ENCODE measurements at regions not wholly inside any gene's neighbourhood (a gene's known extent, or its start where the extent isn't known, plus 50 kb on each side); places are given as distances from the start of the nearest gene placed in this dataset.

DNA sequence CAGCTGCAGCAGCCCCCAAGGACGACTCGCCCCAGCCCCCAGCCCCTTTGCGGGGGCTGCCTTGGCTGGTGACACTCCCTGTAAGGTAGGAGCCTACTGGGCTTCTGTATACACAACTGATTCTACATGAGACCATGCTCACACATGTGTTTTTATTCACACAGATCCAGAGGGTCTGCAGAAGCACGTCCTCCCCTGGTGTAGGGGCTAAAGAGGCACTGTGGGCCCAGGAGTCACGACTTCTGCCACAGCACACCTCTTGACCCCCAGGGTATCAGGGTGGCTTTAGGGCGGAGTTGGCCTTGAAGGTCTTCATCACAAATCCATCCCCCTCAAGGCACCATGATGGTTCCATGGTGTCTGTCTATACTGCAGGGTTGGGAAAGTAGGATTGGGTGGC is 931.2 kb downstream of the TBC1D22A start:
- H3K4me3 ChIP-seq (ENCODE audit: low read length in 2 of 2), result no peak overlapping the region
- H3K27ac ChIP-seq (ENCODE audit: low read length), result no peak overlapping the region
- no peak overlapping the region for H3K9ac ChIP-seq (ENCODE audit: low read length in 2 of 2)
- H3K9me3 ChIP-seq (ENCODE audit: control insufficient read depth in 2 of 2, low read length in 2 of 2), result no peaks in the 10 kb centered on the region
- H3K27me3 ChIP-seq (ENCODE audit: control insufficient read depth in 1 of 2, insufficient read depth in 2 of 2, low read length in 2 of 2), result no peaks in the 10 kb centered on the region
- H3K36me3 ChIP-seq (ENCODE audit: control insufficient read depth in 2 of 2, insufficient read depth in 2 of 2, low read length in 2 of 2), result no peaks in the 10 kb centered on the region
- H3K4me1 ChIP-seq (ENCODE audit: control insufficient read depth, insufficient read depth, low read length), result no peaks in the 10 kb centered on the region

DNA sequence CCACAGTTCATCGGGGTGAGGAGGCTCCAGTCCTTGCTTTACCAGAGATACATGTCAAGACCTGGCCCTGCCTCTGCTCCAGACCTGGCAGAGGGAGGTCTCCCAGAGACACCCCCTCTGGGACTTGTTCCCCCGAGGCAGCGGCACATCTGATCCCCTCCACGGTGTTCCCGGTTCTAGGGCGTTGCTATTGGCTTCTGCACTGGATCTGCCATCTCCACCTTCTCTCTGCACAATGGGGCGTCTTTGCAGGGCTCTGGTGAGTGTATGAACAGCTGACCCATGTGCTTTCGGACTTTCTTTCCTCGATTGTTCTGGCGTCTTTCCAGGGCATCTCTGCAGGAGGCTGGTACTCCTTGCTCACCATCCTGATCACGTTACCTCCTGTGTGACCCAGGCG is 930.4 kb downstream of the TBC1D22A start:
- H3K9ac ChIP-seq (ENCODE audit: low read length in 2 of 2), result no peak overlapping the region
- no peak overlapping the region for H3K4me3 ChIP-seq (ENCODE audit: low read length in 2 of 2)
- H3K9me3 ChIP-seq (ENCODE audit: control insufficient read depth in 2 of 2, low read length in 2 of 2), result peaks cover 0 to 2% of the 10 kb centered on the region in 2 donors
- no peak overlapping the region for H3K27ac ChIP-seq (ENCODE audit: low read length)
- H3K4me1 ChIP-seq (ENCODE audit: control insufficient read depth, insufficient read depth, low read length), result no peaks in the 10 kb centered on the region
- no peaks in the 10 kb centered on the region for H3K36me3 ChIP-seq (ENCODE audit: control insufficient read depth in 2 of 2, insufficient read depth in 2 of 2, low read length in 2 of 2)
- H3K27me3 ChIP-seq (ENCODE audit: control insufficient read depth in 1 of 2, insufficient read depth in 2 of 2, low read length in 2 of 2), result no peaks in the 10 kb centered on the region

DNA sequence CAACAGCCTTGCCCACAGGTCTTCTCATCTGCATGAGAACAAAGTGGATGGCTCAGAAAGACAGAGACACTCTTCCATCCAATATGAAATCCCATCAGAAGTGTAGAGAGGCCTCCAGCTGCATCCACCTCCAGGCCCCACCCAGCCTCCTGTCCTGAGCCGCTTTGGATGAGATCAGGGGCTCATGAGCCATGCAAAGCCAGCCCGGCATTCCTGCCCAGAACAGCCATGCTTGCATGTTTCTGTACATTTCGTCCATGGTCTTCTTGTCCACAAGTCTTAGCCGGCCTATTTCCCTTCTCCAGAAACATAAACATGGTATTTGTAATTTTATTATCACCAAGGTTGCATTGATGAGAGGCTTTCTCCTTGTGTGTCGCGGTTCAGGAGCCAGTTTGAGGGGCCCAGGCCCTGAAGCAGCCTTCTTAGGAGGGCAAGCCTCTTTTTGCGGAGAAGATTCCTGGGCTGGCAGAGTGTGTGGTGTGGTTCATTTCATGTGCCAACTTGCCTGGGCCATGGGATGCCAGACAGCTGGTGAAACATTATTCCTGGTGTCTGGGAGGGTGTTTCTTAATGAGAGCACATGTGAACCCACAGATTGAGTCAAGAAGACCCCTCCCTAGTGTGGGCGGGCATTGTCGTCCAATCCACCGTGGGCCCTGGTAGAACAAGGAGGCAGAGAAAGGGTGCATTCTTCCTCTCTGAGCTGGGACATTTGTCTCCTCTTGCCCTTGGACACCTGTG is 928.9 kb downstream of the TBC1D22A start:
- H3K9ac ChIP-seq (ENCODE audit: low read length in 2 of 2), result no peak overlapping the region
- no peaks in the 10 kb centered on the region for H3K4me1 ChIP-seq (ENCODE audit: control insufficient read depth, insufficient read depth, low read length)
- H3K4me3 ChIP-seq (ENCODE audit: low read length in 2 of 2), result no peak overlapping the region
- H3K27me3 ChIP-seq (ENCODE audit: control insufficient read depth in 1 of 2, insufficient read depth in 2 of 2, low read length in 2 of 2), result no peaks in the 10 kb centered on the region
- H3K36me3 ChIP-seq (ENCODE audit: control insufficient read depth in 2 of 2, insufficient read depth in 2 of 2, low read length in 2 of 2), result no peaks in the 10 kb centered on the region
- no peak overlapping the region for H3K27ac ChIP-seq (ENCODE audit: low read length)
- H3K9me3 ChIP-seq (ENCODE audit: control insufficient read depth in 2 of 2, low read length in 2 of 2), result peaks cover 0 to 4% of the 10 kb centered on the region in 2 donors

DNA sequence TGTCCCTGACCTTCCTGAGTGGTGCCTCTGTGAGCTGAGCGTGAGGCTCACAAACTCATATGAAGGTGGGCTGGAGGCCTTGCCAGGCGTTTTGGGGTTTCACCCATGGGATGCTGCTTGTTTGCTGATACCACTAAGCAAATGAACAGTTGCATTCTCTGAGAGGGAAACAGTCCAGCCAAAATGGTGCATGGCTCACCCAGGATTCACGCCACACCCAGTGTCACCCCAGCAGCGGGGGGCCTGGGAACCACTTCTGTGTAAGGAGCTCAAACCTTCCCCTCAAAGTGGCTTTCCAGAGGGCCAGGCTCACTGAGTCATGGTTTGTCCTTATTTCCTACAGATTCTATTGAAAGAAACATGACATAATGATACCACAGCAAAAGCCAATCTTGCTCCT is 928.1 kb downstream of the TBC1D22A start:
- H3K9ac ChIP-seq (ENCODE audit: low read length in 2 of 2), result no peak overlapping the region
- no peaks in the 10 kb centered on the region for H3K36me3 ChIP-seq (ENCODE audit: control insufficient read depth in 2 of 2, insufficient read depth in 2 of 2, low read length in 2 of 2)
- H3K4me1 ChIP-seq (ENCODE audit: control insufficient read depth, insufficient read depth, low read length), result no peaks in the 10 kb centered on the region
- no peak overlapping the region for H3K27ac ChIP-seq (ENCODE audit: low read length)
- no peak overlapping the region for H3K4me3 ChIP-seq (ENCODE audit: low read length in 2 of 2)
- H3K9me3 ChIP-seq (ENCODE audit: control insufficient read depth in 2 of 2, low read length in 2 of 2), result peaks cover 0 to 4% of the 10 kb centered on the region in 2 donors
- H3K27me3 ChIP-seq (ENCODE audit: control insufficient read depth in 1 of 2, insufficient read depth in 2 of 2, low read length in 2 of 2), result no peaks in the 10 kb centered on the region

GRCh38 chr22:47690166-47690565 is 927.7 kb downstream of the TBC1D22A start:
- H3K4me1 ChIP-seq (ENCODE audit: control insufficient read depth, insufficient read depth, low read length), result no peaks in the 10 kb centered on the region
- no peak overlapping the region for H3K9ac ChIP-seq (ENCODE audit: low read length in 2 of 2)
- no peak overlapping the region for H3K27ac ChIP-seq (ENCODE audit: low read length)
- H3K9me3 ChIP-seq (ENCODE audit: control insufficient read depth in 2 of 2, low read length in 2 of 2), result peaks cover 3 to 4% of the 10 kb centered on the region in 2 donors
- H3K4me3 ChIP-seq (ENCODE audit: low read length in 2 of 2), result no peak overlapping the region
- H3K27me3 ChIP-seq (ENCODE audit: control insufficient read depth in 1 of 2, insufficient read depth in 2 of 2, low read length in 2 of 2), result no peaks in the 10 kb centered on the region
- H3K36me3 ChIP-seq (ENCODE audit: control insufficient read depth in 2 of 2, insufficient read depth in 2 of 2, low read length in 2 of 2), result no peaks in the 10 kb centered on the region

GRCh38 chr22:47687776-47688175 is 925.3 kb downstream of the TBC1D22A start:
- Histone ChIP-seq H3K4me1 (ENCODE audit: control insufficient read depth, insufficient read depth, low read length) (no peaks in the 10 kb centered on the region), H3K9me3 (ENCODE audit: control insufficient read depth in 2 of 2, low read length in 2 of 2) (peaks cover 16 to 17% of the 10 kb centered on the region in 2 donors), H3K27me3 (ENCODE audit: control insufficient read depth in 1 of 2, insufficient read depth in 2 of 2, low read length in 2 of 2) (peaks cover 0 to 2% of the 10 kb centered on the region in 2 donors), H3K4me3 (ENCODE audit: low read length in 2 of 2) (no peak overlapping the region), H3K36me3 (ENCODE audit: control insufficient read depth in 2 of 2, insufficient read depth in 2 of 2, low read length in 2 of 2) (no peaks in the 10 kb centered on the region), H3K9ac (ENCODE audit: low read length in 2 of 2) (no peak overlapping the region), H3K27ac (ENCODE audit: low read length) (no peak overlapping the region)

- Histone ChIP-seq H3K36me3 (ENCODE audit: control insufficient read depth in 2 of 2, insufficient read depth in 2 of 2, low read length in 2 of 2) (no peaks in the 10 kb centered on the region), H3K4me3 (ENCODE audit: low read length in 2 of 2) (no peak overlapping the region), H3K27ac (ENCODE audit: low read length) (no peak overlapping the region), H3K4me1 (ENCODE audit: control insufficient read depth, insufficient read depth, low read length) (no peaks in the 10 kb centered on the region), H3K9me3 (ENCODE audit: control insufficient read depth in 2 of 2, low read length in 2 of 2) (peaks cover 16 to 17% of the 10 kb centered on the region in 2 donors), H3K27me3 (ENCODE audit: control insufficient read depth in 1 of 2, insufficient read depth in 2 of 2, low read length in 2 of 2) (peaks cover 0 to 2% of the 10 kb centered on the region in 2 donors), H3K9ac (ENCODE audit: low read length in 2 of 2) (no peak overlapping the region)
Observed at GRCh38 chr22:47687346-47687655, 924.9 kb downstream of the TBC1D22A start.

- Histone ChIP-seq H3K36me3 (ENCODE audit: control insufficient read depth in 2 of 2, insufficient read depth in 2 of 2, low read length in 2 of 2) (no peaks in the 10 kb centered on the region), H3K27ac (ENCODE audit: low read length) (no peak overlapping the region), H3K4me3 (ENCODE audit: low read length in 2 of 2) (no peak overlapping the region), H3K9me3 (ENCODE audit: control insufficient read depth in 2 of 2, low read length in 2 of 2) (peaks cover 16 to 17% of the 10 kb centered on the region in 2 donors), H3K9ac (ENCODE audit: low read length in 2 of 2) (no peak overlapping the region), H3K27me3 (ENCODE audit: control insufficient read depth in 1 of 2, insufficient read depth in 2 of 2, low read length in 2 of 2) (peaks cover 0 to 2% of the 10 kb centered on the region in 2 donors), H3K4me1 (ENCODE audit: control insufficient read depth, insufficient read depth, low read length) (no peaks in the 10 kb centered on the region)
Observed at GRCh38 chr22:47686594-47687345, 924.3 kb downstream of the TBC1D22A start.

- H3K27me3 ChIP-seq (ENCODE audit: control insufficient read depth in 1 of 2, insufficient read depth in 2 of 2, low read length in 2 of 2), result peaks cover 0 to 2% of the 10 kb centered on the region in 2 donors
- no peaks in the 10 kb centered on the region for H3K4me1 ChIP-seq (ENCODE audit: control insufficient read depth, insufficient read depth, low read length)
- H3K4me3 ChIP-seq (ENCODE audit: low read length in 2 of 2), result no peak overlapping the region
- no peaks in the 10 kb centered on the region for H3K36me3 ChIP-seq (ENCODE audit: control insufficient read depth in 2 of 2, insufficient read depth in 2 of 2, low read length in 2 of 2)
- H3K27ac ChIP-seq (ENCODE audit: low read length), result no peak overlapping the region
- peaks cover 11 to 17% of the 10 kb centered on the region in 2 donors for H3K9me3 ChIP-seq (ENCODE audit: control insufficient read depth in 2 of 2, low read length in 2 of 2)
- H3K9ac ChIP-seq (ENCODE audit: low read length in 2 of 2), result no peak overlapping the region
Observed at GRCh38 chr22:47681411-47682165, 919.1 kb downstream of the TBC1D22A start.

DNA sequence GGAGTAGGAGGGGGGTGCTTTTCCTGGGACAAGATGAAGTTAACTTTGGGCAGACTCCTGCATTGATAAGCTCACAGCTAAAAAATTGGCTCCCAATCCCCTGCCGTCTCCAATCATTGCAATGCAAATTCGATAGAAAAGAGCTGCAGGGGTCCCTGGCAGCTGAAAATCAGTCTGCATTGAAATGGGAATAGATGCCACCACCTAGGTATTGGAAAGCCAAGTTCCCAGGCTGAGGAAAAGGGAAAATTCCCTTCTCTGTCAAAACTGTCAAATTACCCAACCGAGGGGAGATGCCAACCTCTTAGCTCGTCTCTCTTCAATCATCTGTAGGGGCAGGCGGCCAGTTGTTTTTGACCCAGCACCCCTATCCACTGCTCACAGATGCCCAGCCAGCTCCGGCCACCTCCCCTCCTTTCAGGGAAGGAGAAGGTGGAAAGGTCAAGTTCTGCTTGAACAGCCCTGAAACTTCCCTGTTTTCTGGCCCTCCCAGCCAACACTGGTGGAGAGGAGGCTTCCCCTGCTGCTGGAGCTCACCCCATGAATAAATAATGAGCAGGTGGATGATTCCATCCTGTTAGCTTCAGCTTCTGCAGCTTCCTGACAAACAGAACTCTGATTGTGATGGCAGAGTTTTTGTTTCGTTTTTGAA is 916.3 kb downstream of the TBC1D22A start:
- H3K9ac ChIP-seq (ENCODE audit: low read length in 2 of 2), result no peak overlapping the region
- no peak overlapping the region for H3K4me3 ChIP-seq (ENCODE audit: low read length in 2 of 2)
- H3K27me3 ChIP-seq (ENCODE audit: control insufficient read depth in 1 of 2, insufficient read depth in 2 of 2, low read length in 2 of 2), result no peaks in the 10 kb centered on the region
- H3K27ac ChIP-seq (ENCODE audit: low read length), result no peak overlapping the region
- H3K4me1 ChIP-seq (ENCODE audit: control insufficient read depth, insufficient read depth, low read length), result no peaks in the 10 kb centered on the region
- no peaks in the 10 kb centered on the region for H3K36me3 ChIP-seq (ENCODE audit: control insufficient read depth in 2 of 2, insufficient read depth in 2 of 2, low read length in 2 of 2)
- peaks cover 3 to 6% of the 10 kb centered on the region in 2 donors for H3K9me3 ChIP-seq (ENCODE audit: control insufficient read depth in 2 of 2, low read length in 2 of 2)

All from stomach smooth muscle (tissue), 2 donors.